ENCODE measurements at regions not wholly inside any gene's neighbourhood (a gene's known extent, or its start where the extent isn't known, plus 50 kb on each side); places are given as distances from the start of the nearest gene placed in this dataset.

GRCh38 chr4:138668309-138668708 is 347.3 kb upstream of the NOCT start:
- TF ChIP-seq EZH2 (IDR thresholded peaks at IDR 0.05; ENCODE audit: insufficient read depth, poor library complexity, severe bottlenecking): no peak
- TF ChIP-seq EZH2phosphoT487 (IDR thresholded peaks at IDR 0.05; ENCODE audit: insufficient read depth, low read depth): no peak

Data from GM23248 (cell line).